ENCODE measurements at regions not wholly inside any gene's neighbourhood (a gene's known extent, or its start where the extent isn't known, plus 50 kb on each side); places are given as distances from the start of the nearest gene placed in this dataset.
A peak's percentile ranks its signal among the peaks of the same experiment; 100 is the strongest.

DNA sequence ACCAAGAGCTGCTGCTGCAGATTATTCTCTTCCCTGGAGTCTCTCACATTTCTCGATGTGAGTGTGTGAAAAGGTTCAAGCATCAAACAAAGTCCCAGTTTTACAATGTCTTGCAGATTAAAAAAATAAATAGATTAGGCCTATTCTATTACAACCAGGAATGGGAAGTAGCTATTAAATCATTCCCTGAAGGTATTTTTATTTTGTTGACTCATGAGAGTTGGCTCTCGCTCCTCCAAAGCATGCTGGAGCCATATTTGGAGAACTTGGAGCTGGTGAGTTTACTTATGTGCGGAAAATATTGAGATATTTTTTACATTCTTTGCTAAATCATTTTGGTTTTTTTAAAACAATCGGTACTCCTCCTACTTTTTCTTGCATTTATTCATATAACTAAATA lies 572.3 kb downstream of the ETNK1 start:
- TF ChIP-seq, protein P1, sequence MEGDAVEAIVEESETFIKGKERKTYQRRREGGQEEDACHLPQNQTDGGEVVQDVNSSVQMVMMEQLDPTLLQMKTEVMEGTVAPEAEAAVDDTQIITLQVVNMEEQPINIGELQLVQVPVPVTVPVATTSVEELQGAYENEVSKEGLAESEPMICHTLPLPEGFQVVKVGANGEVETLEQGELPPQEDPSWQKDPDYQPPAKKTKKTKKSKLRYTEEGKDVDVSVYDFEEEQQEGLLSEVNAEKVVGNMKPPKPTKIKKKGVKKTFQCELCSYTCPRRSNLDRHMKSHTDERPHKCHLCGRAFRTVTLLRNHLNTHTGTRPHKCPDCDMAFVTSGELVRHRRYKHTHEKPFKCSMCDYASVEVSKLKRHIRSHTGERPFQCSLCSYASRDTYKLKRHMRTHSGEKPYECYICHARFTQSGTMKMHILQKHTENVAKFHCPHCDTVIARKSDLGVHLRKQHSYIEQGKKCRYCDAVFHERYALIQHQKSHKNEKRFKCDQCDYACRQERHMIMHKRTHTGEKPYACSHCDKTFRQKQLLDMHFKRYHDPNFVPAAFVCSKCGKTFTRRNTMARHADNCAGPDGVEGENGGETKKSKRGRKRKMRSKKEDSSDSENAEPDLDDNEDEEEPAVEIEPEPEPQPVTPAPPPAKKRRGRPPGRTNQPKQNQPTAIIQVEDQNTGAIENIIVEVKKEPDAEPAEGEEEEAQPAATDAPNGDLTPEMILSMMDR (IDR thresholded peaks at IDR 0.05; ENCODE audit: borderline replicate concordance, insufficient read depth, low read depth, low read length), result no peak
- no peak overlapping the region for H3K4me3 ChIP-seq (ENCODE audit: low read depth, low read length)

DNA sequence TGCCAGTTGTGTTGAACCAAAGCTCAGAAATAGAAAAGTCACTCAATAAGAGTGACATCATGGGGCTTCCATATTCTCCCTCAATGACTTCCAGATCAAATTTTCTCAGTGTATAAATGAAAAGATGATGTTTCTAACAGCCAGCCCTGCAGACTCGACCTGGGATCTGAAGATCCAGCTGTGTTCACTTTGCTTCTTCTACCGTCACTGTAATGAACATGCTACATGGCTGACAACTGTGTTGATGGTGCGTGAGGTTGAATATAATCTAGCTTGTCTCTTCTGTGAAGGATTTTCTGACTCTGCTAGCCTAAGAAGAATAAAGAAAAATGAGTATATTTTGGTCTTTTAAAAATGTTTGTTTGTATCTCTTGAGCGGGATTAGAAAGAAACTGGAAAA lies 577.8 kb downstream of the ETNK1 start:
- no peak overlapping the region for H3K4me3 ChIP-seq (ENCODE audit: low read depth, low read length)
- TF ChIP-seq, protein P1 (IDR thresholded peaks at IDR 0.05; ENCODE audit: borderline replicate concordance, insufficient read depth, low read depth, low read length), result no peak

DNA sequence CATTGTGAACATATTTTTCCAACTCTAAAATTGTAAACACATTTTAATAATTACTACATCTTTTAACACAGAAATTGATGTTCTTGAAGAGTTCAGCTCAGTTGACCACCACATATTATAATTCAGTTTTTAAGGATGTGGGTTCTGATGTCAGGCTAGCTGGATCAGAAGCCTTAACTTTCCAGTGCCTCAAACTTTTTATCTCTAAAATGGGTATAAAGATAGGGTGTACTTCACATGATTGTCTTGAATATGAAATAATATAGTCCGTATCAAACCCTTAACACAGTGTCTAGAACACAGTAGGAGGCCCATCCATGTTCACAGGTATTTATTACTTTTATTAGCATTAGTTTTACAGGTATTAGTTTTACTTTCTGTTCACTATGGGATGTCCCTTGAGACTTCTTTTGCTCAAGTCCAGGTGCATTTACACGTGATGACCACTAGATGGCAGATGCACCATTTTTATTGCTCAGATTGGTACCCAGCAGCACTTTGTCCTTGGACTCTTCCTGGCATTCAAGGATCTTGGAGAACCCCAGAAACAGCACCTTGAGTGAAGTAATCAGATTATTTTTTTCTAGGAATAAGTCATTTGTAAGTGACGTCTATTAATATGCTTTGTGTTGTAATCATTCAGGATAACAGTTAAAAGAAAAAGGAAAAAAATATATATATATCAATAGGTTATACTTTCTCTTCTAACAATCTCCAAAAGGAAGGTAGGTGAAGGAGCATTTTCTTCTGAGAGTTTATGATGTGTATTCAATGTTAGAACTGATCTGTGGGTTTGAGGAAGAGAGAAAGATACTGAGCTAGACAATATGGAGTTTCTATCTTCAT lies 580.2 kb downstream of the ETNK1 start:
- TF ChIP-seq, protein P1 (IDR thresholded peaks at IDR 0.05; ENCODE audit: borderline replicate concordance, insufficient read depth, low read depth, low read length), result peak; percentile 66
- H3K4me3 ChIP-seq (ENCODE audit: low read depth, low read length), result no peak overlapping the region

DNA sequence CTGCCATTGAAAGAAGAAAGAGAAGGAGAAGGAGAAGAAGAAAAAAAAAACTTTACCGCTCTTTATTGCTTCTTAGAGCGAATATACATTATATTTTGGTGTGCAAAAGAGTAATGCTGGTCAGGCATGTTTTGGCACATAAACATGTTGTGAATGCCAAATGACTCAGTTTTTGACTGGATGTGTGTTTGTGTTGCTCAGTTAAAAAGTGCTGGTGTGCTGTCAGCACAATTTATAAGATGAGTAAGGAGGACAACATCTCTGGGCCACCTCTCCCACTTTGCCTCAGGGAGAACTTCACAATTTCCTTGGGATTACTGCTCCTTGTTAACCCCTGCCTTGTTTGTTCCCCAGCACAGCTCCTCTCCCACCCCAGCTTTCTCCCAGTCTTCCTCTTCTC lies 584.8 kb downstream of the ETNK1 start:
- TF ChIP-seq, protein P1 (IDR thresholded peaks at IDR 0.05; ENCODE audit: borderline replicate concordance, insufficient read depth, low read depth, low read length), result no peak
- H3K4me3 ChIP-seq (ENCODE audit: low read depth, low read length), result no peak overlapping the region

DNA sequence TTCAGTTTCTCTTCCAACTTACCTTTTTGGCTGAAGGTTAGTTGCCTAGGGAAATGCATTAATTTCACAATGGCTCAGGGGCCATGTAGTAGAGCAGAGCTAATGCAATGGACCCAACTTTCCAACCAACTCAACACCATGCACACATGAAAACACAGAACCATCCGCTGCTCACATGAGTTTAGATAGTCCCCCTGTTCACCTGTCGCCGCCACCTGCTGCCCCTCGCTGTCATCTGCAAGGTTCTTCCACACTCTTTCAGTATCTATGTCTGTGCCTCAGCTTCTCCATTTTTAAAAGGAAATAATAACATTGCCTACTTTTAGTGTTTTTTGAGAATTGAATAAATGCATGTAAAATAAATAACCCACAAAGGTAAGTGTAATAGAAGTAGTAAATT lies 585.6 kb downstream of the ETNK1 start:
- no peak overlapping the region for H3K4me3 ChIP-seq (ENCODE audit: low read depth, low read length)
- TF ChIP-seq, protein P1 (IDR thresholded peaks at IDR 0.05; ENCODE audit: borderline replicate concordance, insufficient read depth, low read depth, low read length), result no peak

DNA sequence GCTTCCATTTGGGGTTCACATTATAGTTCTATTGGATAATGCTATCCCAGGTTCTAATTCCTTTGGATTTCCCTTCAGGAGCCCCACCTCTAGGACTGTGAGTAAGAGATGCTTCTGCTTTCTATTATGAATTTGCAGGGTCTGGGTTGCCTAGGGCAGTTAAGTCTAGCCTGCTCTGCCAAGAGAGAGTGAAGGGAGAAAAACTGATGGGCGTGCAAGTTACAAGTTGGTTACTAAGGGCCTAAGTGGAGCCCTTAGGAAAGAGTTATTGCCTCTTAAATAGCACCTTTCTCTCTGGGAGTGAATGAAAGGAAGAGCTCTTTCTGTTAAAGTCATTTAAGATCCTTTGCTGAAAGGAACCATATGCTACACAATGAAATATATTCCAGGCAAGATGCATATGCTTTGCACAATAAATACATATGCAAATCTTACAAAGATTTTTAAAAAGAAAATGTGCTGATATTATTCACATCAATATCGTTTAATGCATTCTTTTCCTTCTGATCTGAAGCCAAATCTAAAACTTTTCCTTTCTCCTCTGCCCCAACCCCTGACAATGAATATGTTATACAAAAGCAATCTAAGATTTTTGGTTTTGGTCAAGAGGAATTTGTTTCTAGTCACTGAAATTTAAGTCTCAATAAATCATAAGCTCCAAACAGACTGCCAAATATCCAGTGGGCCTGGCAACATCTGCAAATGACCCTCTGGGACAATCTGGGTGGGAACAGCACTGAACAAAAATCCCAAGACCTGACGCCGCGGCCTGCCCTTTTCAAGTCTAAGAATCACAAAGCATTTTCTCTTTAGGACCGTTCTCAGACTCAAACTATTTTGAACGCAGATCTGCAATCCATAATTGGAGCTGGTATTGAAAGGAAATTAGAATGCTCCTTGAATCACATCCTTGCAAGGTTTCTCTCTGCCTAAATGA lies 586.7 kb downstream of the ETNK1 start:
- TF ChIP-seq, protein P1 (IDR thresholded peaks at IDR 0.05; ENCODE audit: borderline replicate concordance, insufficient read depth, low read depth, low read length), result no peak

More for the DNA sequence above, 586.7 kb downstream of the ETNK1 start:
- no peak overlapping the region for H3K4me3 ChIP-seq (ENCODE audit: low read depth, low read length)
